ENCODE measurements at regions not wholly inside any gene's neighbourhood (a gene's known extent, or its start where the extent isn't known, plus 50 kb on each side); places are given as distances from the start of the nearest gene placed in this dataset.

- Histone ChIP-seq H3K9ac (ENCODE audit: low read length) (no peak overlapping the region), H3K27me3 (replicated peaks; ENCODE audit: control insufficient read depth, insufficient read depth, low read length) (peaks cover 11% of the 10 kb centered on the region), H3K9me3 (ENCODE audit: control insufficient read depth, low read length) (peaks cover 19% of the 10 kb centered on the region), H3K4me3 (ENCODE audit: low read length) (no peak overlapping the region), H3K36me3 (ENCODE audit: control insufficient read depth, insufficient read depth, low read length, severe bottlenecking) (no peaks in the 10 kb centered on the region), H3K4me1 (ENCODE audit: control insufficient read depth, insufficient read depth, low read length) (no peaks in the 10 kb centered on the region)
- DNase-seq (ENCODE audit: low read depth), result no peak
Measured at GRCh38 chr9:124199474-124199873, 58.3 kb upstream of the NEK6 start.

- no peak for DNase-seq (ENCODE audit: low read depth)
- Histone ChIP-seq H3K4me3 (ENCODE audit: low read length) (no peak overlapping the region), H3K36me3 (ENCODE audit: control insufficient read depth, insufficient read depth, low read length, severe bottlenecking) (no peaks in the 10 kb centered on the region), H3K4me1 (ENCODE audit: control insufficient read depth, insufficient read depth, low read length) (no peaks in the 10 kb centered on the region), H3K9me3 (ENCODE audit: control insufficient read depth, low read length) (no peaks in the 10 kb centered on the region), H3K9ac (ENCODE audit: low read length) (no peak overlapping the region), H3K27me3 (replicated peaks; ENCODE audit: control insufficient read depth, insufficient read depth, low read length) (peaks cover 6% of the 10 kb centered on the region)
Measured at GRCh38 chr9:124202447-124202971, 55.2 kb upstream of the NEK6 start.

GRCh38 chr9:124205686-124206352 lies 51.9 kb upstream of the NEK6 start:
- H3K36me3 ChIP-seq (ENCODE audit: control insufficient read depth, insufficient read depth, low read length, severe bottlenecking), result no peaks in the 10 kb centered on the region
- H3K4me1 ChIP-seq (ENCODE audit: control insufficient read depth, insufficient read depth, low read length), result no peaks in the 10 kb centered on the region
- no peaks in the 10 kb centered on the region for H3K9me3 ChIP-seq (ENCODE audit: control insufficient read depth, low read length)
- no peak overlapping the region for H3K9ac ChIP-seq (ENCODE audit: low read length)
- peaks cover 5% of the 10 kb centered on the region for H3K27me3 ChIP-seq (replicated peaks; ENCODE audit: control insufficient read depth, insufficient read depth, low read length)
- DNase-seq (ENCODE audit: low read depth), result no peak
- H3K4me3 ChIP-seq (ENCODE audit: low read length), result no peak overlapping the region

GRCh38 chr9:124206391-124206790 lies 51.4 kb upstream of the NEK6 start:
- peaks cover 5% of the 10 kb centered on the region for H3K27me3 ChIP-seq (replicated peaks; ENCODE audit: control insufficient read depth, insufficient read depth, low read length)
- no peaks in the 10 kb centered on the region for H3K9me3 ChIP-seq (ENCODE audit: control insufficient read depth, low read length)
- H3K36me3 ChIP-seq (ENCODE audit: control insufficient read depth, insufficient read depth, low read length, severe bottlenecking), result no peaks in the 10 kb centered on the region
- peaks cover 1% of the 10 kb centered on the region for H3K4me1 ChIP-seq (ENCODE audit: control insufficient read depth, insufficient read depth, low read length)
- no peak for DNase-seq (ENCODE audit: low read depth)
- H3K4me3 ChIP-seq (ENCODE audit: low read length), result no peak overlapping the region
- no peak overlapping the region for H3K9ac ChIP-seq (ENCODE audit: low read length)
